Kidney epithelial cell (primary cell): ENCODE measurements at regions not wholly inside any gene's neighbourhood (a gene's known extent, or its start where the extent isn't known, plus 50 kb on each side); places are given as distances from the start of the nearest gene placed in this dataset.
"Not testable (repeated sequence)": the region's sequence is repeated elsewhere in the genome, so short reads cannot be mapped to it uniquely, and the experiment has no call there.

Experiments
- DNase-seq: peaks from one replicate; pipeline ENCODE4 v3.0.0-alpha.2; 2010; ENCODE audit warnings: low read depth
- H3K27me3 ChIP-seq: 2 replicates; pipeline ENCODE4 v1.6.0; 2011; ENCODE audit warnings: low read length; ENCODE audit not compliant: control insufficient read depth, insufficient read depth
- H3K36me3 ChIP-seq: 2 replicates; pipeline ENCODE4 v1.5.1; 2011; ENCODE audit warnings: low read length; ENCODE audit not compliant: control insufficient read depth, insufficient read depth
- H3K4me3 ChIP-seq: 2 replicates; pipeline ENCODE4 v1.5.1; 2011; ENCODE audit warnings: low read depth, mild to moderate bottlenecking, control low read depth, low read length
- TF ChIP-seq, protein P1 (sequence below): IDR thresholded peaks from 2 replicates; pipeline ENCODE4 v1.5.1; 2011; ENCODE audit warnings: mild to moderate bottlenecking, moderate library complexity, low read length, control low read depth, inconsistent platforms; ENCODE audit not compliant: insufficient read depth, poor library complexity, severe bottlenecking

DNA sequence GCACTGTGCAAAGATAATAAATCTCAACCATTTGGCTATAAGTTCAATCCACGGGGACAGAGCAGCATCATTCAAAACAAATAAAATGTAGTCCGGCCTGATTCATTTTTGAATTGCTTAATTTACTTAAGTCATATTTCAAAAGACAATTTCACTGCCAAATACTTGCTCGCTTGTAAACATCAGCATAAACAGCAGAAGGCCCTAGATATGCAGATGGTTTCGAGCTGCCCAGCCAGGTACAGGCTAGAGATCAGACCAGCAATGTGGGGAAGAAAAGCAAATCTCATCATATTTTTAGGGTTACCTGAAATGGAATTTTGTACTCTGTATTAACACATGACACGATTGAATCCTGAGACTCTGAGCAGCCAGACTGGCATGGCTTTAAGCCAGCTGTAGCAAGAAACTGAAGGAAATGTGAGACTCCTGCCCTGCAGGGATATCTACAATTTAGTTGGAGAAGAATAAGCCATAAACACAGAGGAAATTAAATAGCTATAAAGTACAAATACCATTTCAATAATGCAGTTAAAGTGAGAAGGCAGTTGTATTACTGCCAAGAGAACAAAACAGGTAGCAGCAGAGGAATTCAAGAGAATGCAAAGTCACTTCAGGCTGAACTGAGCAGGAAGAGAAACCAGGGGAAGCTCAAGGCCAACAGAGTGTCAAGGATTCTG, 440.3 kb downstream of the ETS1 start:
- Histone ChIP-seq H3K36me3 (no peaks in the 10 kb centered on the region), H3K4me3 (no peak overlapping the region), H3K27me3 (no peaks in the 10 kb centered on the region)
- TF ChIP-seq, protein P1, sequence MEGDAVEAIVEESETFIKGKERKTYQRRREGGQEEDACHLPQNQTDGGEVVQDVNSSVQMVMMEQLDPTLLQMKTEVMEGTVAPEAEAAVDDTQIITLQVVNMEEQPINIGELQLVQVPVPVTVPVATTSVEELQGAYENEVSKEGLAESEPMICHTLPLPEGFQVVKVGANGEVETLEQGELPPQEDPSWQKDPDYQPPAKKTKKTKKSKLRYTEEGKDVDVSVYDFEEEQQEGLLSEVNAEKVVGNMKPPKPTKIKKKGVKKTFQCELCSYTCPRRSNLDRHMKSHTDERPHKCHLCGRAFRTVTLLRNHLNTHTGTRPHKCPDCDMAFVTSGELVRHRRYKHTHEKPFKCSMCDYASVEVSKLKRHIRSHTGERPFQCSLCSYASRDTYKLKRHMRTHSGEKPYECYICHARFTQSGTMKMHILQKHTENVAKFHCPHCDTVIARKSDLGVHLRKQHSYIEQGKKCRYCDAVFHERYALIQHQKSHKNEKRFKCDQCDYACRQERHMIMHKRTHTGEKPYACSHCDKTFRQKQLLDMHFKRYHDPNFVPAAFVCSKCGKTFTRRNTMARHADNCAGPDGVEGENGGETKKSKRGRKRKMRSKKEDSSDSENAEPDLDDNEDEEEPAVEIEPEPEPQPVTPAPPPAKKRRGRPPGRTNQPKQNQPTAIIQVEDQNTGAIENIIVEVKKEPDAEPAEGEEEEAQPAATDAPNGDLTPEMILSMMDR, result no peak
- no peak for DNase-seq

DNA sequence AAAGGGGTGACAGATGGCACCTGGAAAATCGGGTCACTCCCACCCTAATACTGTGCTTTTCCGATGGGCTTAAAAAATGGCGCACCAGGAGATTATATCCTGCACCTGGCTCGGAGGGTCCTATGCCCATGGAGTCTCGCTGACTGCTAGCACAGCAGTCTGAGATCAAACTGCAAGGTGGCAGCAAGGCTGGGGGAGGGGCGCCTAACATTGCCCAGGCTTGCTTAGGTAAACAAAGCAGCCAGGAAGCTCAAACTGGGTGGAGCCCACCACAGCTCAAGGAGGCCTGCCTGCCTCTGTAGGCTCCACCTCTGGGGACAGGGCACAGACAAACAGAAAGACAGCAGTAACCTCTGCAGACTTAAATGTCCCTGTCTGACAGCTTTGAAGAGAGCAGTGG, 447.1 kb downstream of the ETS1 start:
- H3K36me3 ChIP-seq, H3K4me3 ChIP-seq, DNase-seq, H3K27me3 ChIP-seq: not testable (repeated sequence)

DNA sequence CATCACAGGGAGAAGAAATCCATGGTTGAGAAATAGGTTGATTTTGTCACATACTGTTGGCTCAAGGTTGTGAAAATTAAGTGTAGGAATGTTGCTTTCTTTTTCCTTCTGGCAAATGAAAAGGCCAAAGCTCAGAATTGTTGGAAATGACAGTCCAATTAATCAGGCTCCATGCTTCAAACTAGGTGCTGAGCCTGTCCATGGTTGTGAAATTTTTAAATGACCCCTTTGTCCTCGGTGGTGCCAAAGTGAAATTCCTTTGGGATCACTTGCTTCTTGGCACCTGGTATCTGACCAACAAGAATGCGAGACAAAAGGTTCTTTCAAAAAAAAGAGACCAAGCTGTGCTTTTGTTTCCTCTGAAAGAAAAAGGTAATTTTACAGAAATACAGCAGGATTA, 451.9 kb downstream of the ETS1 start:
- no peak for DNase-seq
- Histone ChIP-seq H3K27me3 (no peaks in the 10 kb centered on the region), H3K4me3 (no peak overlapping the region), H3K36me3 (no peaks in the 10 kb centered on the region)
- TF ChIP-seq, protein P1, result no peak

DNA sequence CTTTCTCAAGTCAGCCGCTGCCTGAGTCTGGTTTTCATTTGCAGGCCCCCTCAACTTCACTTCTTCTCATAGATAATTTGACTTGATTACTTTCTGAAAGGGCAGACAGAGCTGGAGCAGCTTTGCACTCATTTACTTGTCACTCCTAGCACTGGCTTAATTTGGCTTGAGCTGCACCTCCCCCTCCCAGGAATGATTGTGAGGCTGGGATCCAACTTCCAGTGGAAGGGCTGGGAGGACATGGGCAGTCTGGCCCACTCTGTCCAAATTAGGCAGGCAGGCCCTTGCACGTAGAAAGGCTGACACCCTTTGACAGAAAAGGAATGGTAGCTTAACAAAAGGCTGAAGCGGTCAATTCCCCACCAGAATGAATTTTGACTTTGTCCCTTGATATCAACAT, 453.9 kb downstream of the ETS1 start:
- no peak for DNase-seq
- Histone ChIP-seq H3K4me3 (no peak overlapping the region), H3K36me3 (no peaks in the 10 kb centered on the region), H3K27me3 (no peaks in the 10 kb centered on the region)
- TF ChIP-seq, protein P1, result no peak

DNA sequence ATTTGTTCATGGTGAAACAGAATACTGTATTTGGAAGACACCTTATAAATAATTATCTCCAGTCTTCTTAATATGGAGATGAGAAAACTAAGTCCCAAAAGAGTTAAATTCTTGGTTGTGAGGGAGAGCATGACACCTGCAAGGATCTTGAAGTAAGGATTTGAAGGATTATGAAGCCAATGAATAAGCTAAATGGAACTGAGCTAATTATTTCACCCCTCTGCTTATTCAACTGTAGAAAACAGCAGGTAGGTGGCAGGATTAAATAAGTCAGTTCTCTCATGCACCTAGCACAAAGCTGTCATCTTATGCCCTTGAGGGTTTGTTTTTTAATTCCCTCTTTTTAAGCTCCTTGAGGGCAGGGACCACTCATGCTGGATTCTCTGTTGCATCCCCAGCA, 457.3 kb downstream of the ETS1 start:
- Histone ChIP-seq H3K27me3 (no peaks in the 10 kb centered on the region), H3K4me3 (no peak overlapping the region), H3K36me3 (no peaks in the 10 kb centered on the region)
- TF ChIP-seq, protein P1, result no peak
- DNase-seq, result no peak

DNA sequence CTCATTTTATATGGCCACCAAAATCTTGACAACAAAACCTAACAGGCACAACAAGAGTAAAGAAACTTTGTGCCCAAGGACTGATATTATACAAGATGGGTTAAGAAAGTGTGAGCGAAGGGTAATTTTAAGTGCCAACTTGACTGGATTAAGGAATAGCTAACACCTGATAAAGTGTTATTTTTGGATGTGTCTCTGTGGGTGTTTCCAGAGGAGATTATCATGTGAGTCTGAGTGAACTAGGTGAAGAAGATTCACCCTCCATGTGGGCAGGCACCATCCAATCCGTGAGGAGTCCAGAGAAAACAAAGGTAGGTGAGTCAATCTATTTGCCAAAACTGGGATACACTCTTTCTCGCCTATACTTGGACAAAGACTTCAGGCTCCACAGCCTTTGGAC, 461.6 kb downstream of the ETS1 start:
- Histone ChIP-seq H3K36me3 (no peaks in the 10 kb centered on the region), H3K27me3 (no peaks in the 10 kb centered on the region), H3K4me3 (no peak overlapping the region)
- TF ChIP-seq, protein P1, result no peak
- no peak for DNase-seq
